DND-41 (cell line): ENCODE measurements at regions not wholly inside any gene's neighbourhood (a gene's known extent, or its start where the extent isn't known, plus 50 kb on each side); places are given as distances from the start of the nearest gene placed in this dataset.
A peak's percentile ranks its signal among the peaks of the same experiment; 100 is the strongest.

Experiments used
- ATAC-seq: fragments of 200-7000 bp; cut with Tn5 transposase; 3 replicates; pipeline ENCODE4 v1.9.1; 2021; ENCODE audit warnings: low read depth; ENCODE audit not compliant: insufficient read depth
- DNase-seq: peaks from one replicate; pipeline ENCODE4 v3.0.0-alpha.2; 2020
- H2AFZ ChIP-seq: 2 replicates; pipeline ENCODE4 v1.6.0; 2012; ENCODE audit warnings: low read depth, low read length
- H3K27ac ChIP-seq: 2 replicates; pipeline ENCODE4 v1.5.1; 2012; ENCODE audit warnings: low read length, inconsistent platforms
- H3K27me3 ChIP-seq: fragments of 200-600 bp; sonication (generic); 2 replicates; pipeline ENCODE4 v1.6.0; 2012; ENCODE audit warnings: low read length, mild to moderate bottlenecking, inconsistent platforms; ENCODE audit not compliant: insufficient read depth, poor library complexity
- H3K36me3 ChIP-seq: 2 replicates; pipeline ENCODE4 v1.5.1; 2012; ENCODE audit warnings: low read length, inconsistent platforms; ENCODE audit not compliant: insufficient read depth
- H3K4me1 ChIP-seq: 2 replicates; pipeline ENCODE4 v1.5.1; 2012; ENCODE audit warnings: mild to moderate bottlenecking, low read length; ENCODE audit not compliant: insufficient read depth
- H3K4me2 ChIP-seq: 2 replicates; pipeline ENCODE4 v1.6.0; 2012; ENCODE audit warnings: mild to moderate bottlenecking, moderate library complexity, low read length, inconsistent platforms; ENCODE audit not compliant: insufficient read depth
- H3K4me3 ChIP-seq, 2 experiments: fragments of 200-600 bp in 1 of 2; shearing (Covaris generic) in 1 of 2; 2 replicates each; pipeline ENCODE4 v1.5.1; 2012 to 2016; ENCODE audit warnings: inconsistent platforms in 2 of 2, low read length in 2 of 2, mild to moderate bottlenecking in 2 of 2, low read depth in 1 of 2, moderate library complexity in 1 of 2
- H3K79me2 ChIP-seq: 2 replicates; pipeline ENCODE4 v1.6.0; 2012; ENCODE audit warnings: low read length, inconsistent platforms; ENCODE audit not compliant: insufficient read depth
- H3K9ac ChIP-seq: 2 replicates; pipeline ENCODE4 v1.6.0; 2012; ENCODE audit warnings: low read depth, mild to moderate bottlenecking, inconsistent platforms, low read length, moderate library complexity
- H3K9me3 ChIP-seq: 2 replicates; pipeline ENCODE4 v1.5.1; 2012; ENCODE audit warnings: low read length, moderate library complexity, mild to moderate bottlenecking, inconsistent platforms; ENCODE audit not compliant: insufficient read depth, severe bottlenecking
- H4K20me1 ChIP-seq: 2 replicates; pipeline ENCODE4 v1.6.0; 2012; ENCODE audit warnings: low read length; ENCODE audit not compliant: insufficient read depth
- CTCF ChIP-seq: IDR thresholded peaks from 2 replicates; pipeline ENCODE4 v1.5.1; 2012; ENCODE audit warnings: borderline replicate concordance, low read length, moderate library complexity, mild to moderate bottlenecking; ENCODE audit not compliant: poor library complexity, severe bottlenecking; ENCODE audit errors: extremely low read depth
- EZH2 ChIP-seq: IDR thresholded peaks from 3 replicates; pipeline ENCODE4 v1.6.1; 2012; ENCODE audit warnings: borderline replicate concordance, low read depth, mild to moderate bottlenecking, moderate library complexity, low read length, inconsistent platforms; ENCODE audit not compliant: severe bottlenecking

- Histone ChIP-seq H3K4me2 (no peak overlapping the region), H3K9me3 (no peaks in the 10 kb centered on the region), H3K27me3 (no peaks in the 10 kb centered on the region), H3K27ac (no peak overlapping the region), H4K20me1 (no peaks in the 10 kb centered on the region), H3K36me3 (no peaks in the 10 kb centered on the region), H3K4me1 (no peaks in the 10 kb centered on the region), H3K79me2 (no peaks in the 10 kb centered on the region), H3K9ac (no peak overlapping the region), H3K4me3 (no peak overlapping the region), H2AFZ (no peak overlapping the region)
- no peak for TF ChIP-seq EZH2
- peak; percentile 72 for TF ChIP-seq CTCF
- no peak for DNase-seq
- ATAC-seq = peak; percentile 70
Measured at GRCh38 chr5:103475629-103476240, 86.9 kb downstream of the NUDT12 start.

GRCh38 chr5:103474677-103475076 lies 87.9 kb downstream of the NUDT12 start:
- TF ChIP-seq EZH2 = no peak
- no peak for TF ChIP-seq CTCF
- H3K36me3 ChIP-seq = no peaks in the 10 kb centered on the region
- H3K4me3 ChIP-seq = no peak overlapping the region
- no peaks in the 10 kb centered on the region for H3K27me3 ChIP-seq
- H3K9ac ChIP-seq = no peak overlapping the region
- no peaks in the 10 kb centered on the region for H4K20me1 ChIP-seq
- no peaks in the 10 kb centered on the region for H3K79me2 ChIP-seq
- H3K4me2 ChIP-seq = no peak overlapping the region
- DNase-seq = no peak
- no peak for ATAC-seq
- H3K9me3 ChIP-seq = no peaks in the 10 kb centered on the region
- H3K27ac ChIP-seq = no peak overlapping the region
- no peak overlapping the region for H2AFZ ChIP-seq
- no peaks in the 10 kb centered on the region for H3K4me1 ChIP-seq

GRCh38 chr5:103473725-103474124 lies 88.9 kb downstream of the NUDT12 start:
- Histone ChIP-seq H3K4me1 (no peaks in the 10 kb centered on the region), H3K36me3 (no peaks in the 10 kb centered on the region), H3K27ac (no peak overlapping the region), H3K79me2 (no peaks in the 10 kb centered on the region), H3K9me3 (no peaks in the 10 kb centered on the region), H4K20me1 (no peaks in the 10 kb centered on the region), H3K4me2 (no peak overlapping the region), H3K27me3 (no peaks in the 10 kb centered on the region), H2AFZ (no peak overlapping the region), H3K9ac (no peak overlapping the region), H3K4me3 (no peak overlapping the region)
- no peak for ATAC-seq
- TF ChIP-seq CTCF = no peak
- TF ChIP-seq EZH2 = no peak
- DNase-seq = no peak
